ENCODE measurements at regions not wholly inside any gene's neighbourhood (a gene's known extent, or its start where the extent isn't known, plus 50 kb on each side); places are given as distances from the start of the nearest gene placed in this dataset.
A peak's percentile ranks its signal among the peaks of the same experiment; 100 is the strongest.
"Not testable (repeated sequence)": the region's sequence is repeated elsewhere in the genome, so short reads cannot be mapped to it uniquely, and the experiment has no call there.

- TF ChIP-seq CTCF (IDR thresholded peaks at IDR 0.05; ENCODE audit: low read depth, low read length, missing control alignments), result no peak
- DNase-seq (ENCODE audit: low read depth), result no peak
- no peak overlapping the region for H3K4me3 ChIP-seq (ENCODE audit: low read depth, low read length)
Measured at GRCh38 chr1:101131239-101131843, 105.5 kb upstream of the S1PR1 start.

- no peak overlapping the region for H3K4me3 ChIP-seq (ENCODE audit: low read depth, low read length)
- TF ChIP-seq CTCF (IDR thresholded peaks at IDR 0.05; ENCODE audit: low read depth, low read length, missing control alignments), result no peak
- DNase-seq (ENCODE audit: low read depth), result no peak
Measured at GRCh38 chr1:101130673-101131072, 105.1 kb upstream of the DPH5 start.

GRCh38 chr1:101128846-101129245 lies 103.3 kb upstream of the DPH5 start:
- TF ChIP-seq CTCF (IDR thresholded peaks at IDR 0.05; ENCODE audit: low read depth, low read length, missing control alignments), result no peak
- DNase-seq (ENCODE audit: low read depth), result no peak
- no peak overlapping the region for H3K4me3 ChIP-seq (ENCODE audit: low read depth, low read length)

- TF ChIP-seq CTCF (IDR thresholded peaks at IDR 0.05; ENCODE audit: low read depth, low read length, missing control alignments), result no peak
- peak; percentile 54 for DNase-seq (ENCODE audit: low read depth)
- H3K4me3 ChIP-seq (ENCODE audit: low read depth, low read length), result no peak overlapping the region
Measured at GRCh38 chr1:101128211-101128727, 102.7 kb upstream of the DPH5 start.

GRCh38 chr1:101124405-101124804 lies 98.8 kb upstream of the DPH5 start:
- H3K4me3 ChIP-seq (ENCODE audit: low read depth, low read length), result no peak overlapping the region
- TF ChIP-seq CTCF (IDR thresholded peaks at IDR 0.05; ENCODE audit: low read depth, low read length, missing control alignments), result no peak
- no peak for DNase-seq (ENCODE audit: low read depth)

GRCh38 chr1:101123904-101124303 lies 98.3 kb upstream of the DPH5 start:
- H3K4me3 ChIP-seq (ENCODE audit: low read depth, low read length); DNase-seq (ENCODE audit: low read depth): not testable (repeated sequence)

- H3K4me3 ChIP-seq (ENCODE audit: low read depth, low read length), result no peak overlapping the region
- TF ChIP-seq CTCF (IDR thresholded peaks at IDR 0.05; ENCODE audit: low read depth, low read length, missing control alignments), result no peak
- DNase-seq (ENCODE audit: low read depth), result no peak
Measured at GRCh38 chr1:101122452-101123166, 97.0 kb upstream of the DPH5 start.

Data from GM12864 (cell line).